DMS 273 (cell line): ENCODE measurements at regions not wholly inside any gene's neighbourhood (a gene's known extent, or its start where the extent isn't known, plus 50 kb on each side); places are given as distances from the start of the nearest gene placed in this dataset.
A peak's percentile ranks its signal among the peaks of the same experiment; 100 is the strongest.

Experiments used
- DNase-seq: peaks from one replicate; lab custom pipeline; 2025; ENCODE audit not compliant: unreplicated experiment; lab: John Stamatoyannopoulos, UW

DNA sequence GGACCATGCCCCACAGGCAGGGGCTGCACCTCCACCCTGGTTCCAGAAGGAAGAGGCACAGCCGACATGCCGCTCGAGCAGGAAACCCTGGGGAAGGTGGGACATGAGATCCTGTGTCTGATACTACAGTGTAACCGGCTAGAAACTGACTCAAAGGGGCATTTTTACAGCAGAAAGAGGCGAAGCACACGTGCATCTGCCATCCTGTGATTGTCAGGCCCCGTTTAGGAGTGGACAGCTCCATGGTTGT, 62.7 kb downstream of the SIK1 start:
- no peak for DNase-seq

DNA sequence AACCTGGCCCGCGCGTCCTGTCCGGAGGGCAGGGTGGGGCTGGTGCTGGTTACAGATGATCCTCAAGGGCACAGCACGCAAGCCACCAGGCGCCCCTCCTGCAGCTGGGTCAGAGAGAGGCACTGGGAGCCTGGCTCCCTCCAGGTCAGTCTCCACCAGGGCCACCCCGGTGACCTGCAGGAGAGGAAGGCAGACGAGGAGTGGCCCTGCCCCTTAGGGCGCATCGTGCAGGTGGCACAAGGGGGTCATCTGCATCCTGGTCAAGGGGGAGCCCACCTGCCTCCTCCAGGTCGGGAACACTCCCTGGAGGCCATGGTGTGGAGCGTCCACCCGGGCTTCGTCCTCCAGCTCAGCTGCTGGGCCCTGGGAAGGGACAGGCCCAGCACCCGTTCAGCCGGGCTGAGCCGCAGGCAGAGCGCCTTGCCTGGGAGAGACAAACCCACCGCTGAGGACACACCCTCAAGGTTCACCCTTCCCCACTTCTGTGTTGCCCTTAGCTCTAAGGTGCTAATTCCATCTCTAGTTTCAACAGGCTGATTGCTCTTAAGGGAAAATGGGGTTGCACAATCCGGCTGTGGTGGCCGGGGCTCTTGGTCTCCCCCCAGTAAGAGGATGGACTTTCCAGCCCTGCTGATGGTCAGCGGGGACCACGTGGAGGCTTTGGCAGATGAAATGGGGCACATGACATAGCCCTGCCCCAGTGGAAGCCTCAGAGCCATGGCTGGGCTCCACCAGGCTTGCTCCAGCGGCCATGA, 63.2 kb downstream of the SIK1 start:
- DNase-seq, result no peak

DNA sequence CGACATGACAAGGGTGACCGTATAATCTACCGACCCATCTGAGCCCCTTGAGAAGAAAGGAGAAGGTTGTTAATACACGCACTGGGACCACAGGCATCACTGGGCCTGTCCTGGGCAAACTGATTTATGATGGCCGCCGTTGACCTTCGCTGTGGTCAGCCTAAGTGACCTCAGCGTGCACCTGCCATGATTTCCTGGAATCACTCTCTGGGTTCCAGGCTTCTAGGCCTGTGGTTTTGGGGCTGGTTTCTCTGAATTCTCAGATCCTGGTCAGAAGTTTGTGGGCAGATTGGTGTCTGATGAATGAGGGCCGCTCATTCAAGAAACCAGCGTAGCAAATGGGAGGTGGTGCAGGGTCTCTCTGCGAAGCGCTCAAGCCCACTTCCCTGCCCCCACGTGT, 64.0 kb downstream of the SIK1 start:
- no peak for DNase-seq

DNA sequence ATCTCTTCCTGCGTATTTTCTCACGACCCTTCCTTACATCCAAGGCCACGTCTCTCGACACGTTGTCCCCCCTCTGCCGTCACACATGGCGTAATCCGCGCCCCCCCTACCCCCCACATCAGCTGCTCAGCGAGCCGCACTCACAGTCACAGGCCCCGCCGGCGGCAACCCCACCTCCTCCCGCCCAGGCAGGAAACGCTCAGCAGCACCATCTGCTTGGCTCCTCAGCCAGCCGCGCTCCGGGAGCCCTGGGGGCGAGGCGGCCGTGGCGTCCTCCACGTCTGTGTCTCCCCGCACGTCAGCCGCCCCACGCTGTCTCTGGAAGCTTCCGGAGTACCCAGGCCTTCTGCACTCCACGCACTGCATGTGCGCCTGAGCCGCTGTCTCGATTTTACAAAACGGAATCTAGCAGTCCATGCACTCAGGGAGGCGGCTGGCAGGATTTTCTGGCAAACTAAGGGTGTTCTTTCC, 64.6 kb downstream of the SIK1 start:
- peak; percentile 89 for DNase-seq

DNA sequence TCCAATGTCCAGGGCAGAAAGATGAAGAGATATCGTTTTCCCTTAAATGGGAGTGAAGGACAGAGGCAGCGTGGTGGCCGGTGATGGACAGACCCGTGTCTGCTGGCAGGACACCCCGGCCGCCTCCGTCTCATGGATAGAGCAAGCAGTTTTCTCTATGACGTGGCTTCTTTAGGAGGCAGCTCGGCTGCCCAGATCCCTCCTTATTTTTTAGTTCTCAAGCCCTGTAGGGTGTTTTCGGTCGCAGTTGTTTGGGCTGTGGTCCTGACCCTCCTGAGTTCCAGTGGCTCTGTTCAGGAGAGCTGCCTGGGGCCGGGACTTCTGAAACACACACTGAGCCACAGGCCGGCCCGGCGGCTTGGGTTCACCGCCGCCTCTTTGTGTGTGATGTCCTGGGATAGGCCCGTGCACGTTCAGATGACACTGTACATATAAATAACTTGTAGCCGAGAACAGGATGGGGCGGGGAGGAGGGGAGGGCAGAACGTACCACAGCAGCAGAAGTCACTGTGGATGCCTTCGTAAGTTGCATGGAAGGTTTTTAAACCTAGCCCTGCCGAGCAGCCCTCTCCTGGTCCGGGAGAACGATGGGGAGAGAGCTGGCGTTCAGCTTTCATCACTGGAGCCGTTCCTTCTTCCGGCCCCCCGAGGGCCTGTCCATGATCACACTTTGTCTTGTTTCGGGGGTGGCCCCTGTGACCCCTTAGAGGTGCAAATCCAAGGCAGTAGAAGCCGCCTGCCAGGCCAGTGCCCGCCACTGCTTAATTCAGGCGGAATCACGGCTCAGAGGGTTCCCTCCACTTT, 65.2 kb downstream of the SIK1 start:
- DNase-seq, result peak; percentile 69

DNA sequence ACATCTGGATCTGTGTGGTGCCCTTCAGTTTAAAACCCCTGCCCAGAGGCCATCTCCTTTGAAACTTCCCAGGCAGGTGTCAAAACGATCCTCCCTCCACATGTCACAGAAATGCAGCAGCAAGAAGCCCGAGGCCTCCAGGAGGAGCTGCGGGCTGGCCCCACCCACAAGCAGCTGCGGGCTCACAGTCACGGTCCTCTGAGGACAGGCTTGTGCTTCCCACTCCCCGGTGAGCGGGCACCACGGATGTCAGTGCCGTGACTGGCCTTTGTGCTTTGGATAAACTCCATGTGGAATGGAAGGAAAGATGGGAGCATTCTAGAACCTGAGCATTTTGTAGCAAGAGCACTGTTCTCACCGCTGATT, 65.8 kb downstream of the SIK1 start:
- peak; percentile 60 for DNase-seq

DNA sequence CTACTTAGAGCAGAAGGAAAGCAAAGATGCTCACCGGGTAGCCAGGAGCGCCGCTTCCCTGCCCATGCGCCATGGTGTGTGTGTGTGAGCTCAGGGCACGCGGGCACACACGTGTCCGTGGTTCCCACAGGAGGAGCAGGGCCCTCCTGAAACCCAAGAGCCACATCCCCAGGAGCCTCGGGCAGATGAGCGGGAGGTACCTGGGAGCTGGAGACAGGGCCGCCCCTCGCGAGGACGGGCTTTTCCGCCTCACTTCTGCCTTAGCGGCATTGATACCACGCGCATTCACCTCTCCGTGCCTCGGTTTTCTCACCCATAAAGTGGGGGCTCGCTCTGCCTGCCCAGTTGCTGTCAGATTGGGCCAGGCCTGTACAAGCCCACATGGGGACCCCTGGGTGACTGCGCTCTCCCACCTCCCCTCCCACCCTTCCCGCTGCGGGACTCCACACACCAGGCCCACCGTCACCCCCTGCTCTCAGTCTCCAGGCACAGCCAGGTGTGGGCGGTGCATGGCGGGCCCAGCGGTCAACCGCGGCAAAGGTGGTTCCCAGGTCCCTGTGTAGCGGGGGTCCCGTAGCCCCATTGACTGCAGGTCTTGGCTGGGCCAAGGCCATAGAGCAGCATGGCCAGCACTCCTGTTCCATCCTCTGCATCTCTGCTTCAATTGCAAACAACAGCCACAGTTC, 66.3 kb downstream of the SIK1 start:
- no peak for DNase-seq

DNA sequence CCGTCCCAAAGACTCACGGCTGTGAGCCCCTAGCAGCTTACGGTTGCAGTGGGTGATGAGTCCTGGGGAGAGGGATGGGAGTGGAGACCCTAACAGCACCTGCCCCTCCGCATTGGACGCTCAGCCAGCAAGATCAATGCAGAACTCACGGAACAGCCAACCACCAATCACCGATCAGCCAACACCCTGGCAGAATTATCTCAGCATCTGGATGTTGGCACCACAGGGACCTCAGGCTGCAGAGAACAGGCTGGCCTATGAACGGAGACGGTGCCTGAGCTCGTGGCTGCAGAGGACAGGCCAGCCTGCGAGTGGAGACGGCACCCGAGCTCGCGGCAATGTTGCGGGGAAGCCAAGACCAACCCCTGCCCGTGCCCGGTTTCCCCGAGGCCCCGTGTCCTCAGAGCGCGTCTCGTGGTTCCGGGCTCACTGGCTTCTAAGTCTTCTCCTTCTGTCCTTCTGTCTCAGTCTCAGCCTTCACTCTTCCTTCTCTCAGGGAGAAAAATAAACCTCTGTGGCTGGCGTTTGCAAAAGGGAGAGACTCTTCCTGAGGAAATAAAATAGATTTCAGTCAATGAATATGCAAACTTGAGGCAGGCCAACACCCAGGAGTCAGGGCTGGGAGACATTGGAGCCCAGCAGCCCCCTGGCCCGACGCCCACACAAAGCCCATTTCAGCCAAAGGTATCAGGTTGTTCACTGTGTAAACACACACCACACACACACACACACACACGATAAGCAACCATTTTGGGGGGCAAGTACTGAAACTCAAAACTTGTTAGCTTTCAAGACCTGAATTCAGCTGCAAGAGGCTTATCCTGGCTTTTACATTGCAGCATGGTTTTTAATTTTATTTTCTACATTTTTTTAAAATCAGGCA, 67.8 kb downstream of the SIK1 start:
- DNase-seq, result peak; percentile 52

DNA sequence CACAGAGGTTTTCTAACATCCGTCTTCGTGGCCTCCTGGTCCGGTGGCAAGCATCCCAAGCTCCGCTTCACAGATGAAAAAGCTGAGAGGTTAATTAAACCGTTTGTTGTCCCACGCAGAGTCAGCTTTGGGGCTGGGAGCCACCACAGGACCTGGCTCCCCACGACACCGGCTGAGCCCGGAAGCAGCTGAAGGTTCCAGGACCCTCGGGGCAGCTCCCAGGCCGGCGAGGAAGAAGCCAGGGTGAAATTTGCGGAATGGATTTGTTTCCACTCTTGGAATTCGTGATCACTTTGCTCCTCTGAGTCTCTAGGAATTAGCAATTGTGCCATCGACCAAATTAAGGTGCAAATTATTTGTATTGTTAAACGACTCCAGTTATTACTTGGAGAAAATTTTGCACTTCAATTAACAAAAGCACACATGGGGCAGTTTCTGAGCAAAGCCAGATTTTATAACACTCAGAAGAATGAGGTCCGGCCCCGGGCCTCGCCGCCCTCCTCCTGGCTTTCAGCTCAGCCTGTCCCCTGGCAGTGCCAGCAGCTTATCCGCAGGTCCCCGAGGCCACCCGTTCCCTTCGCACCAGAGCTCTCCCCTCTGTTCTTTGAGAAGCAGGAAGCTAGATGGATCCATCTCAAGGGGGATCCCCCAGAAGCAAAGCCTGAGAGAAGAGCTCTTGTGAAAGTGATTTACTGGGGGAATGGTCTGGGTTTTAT, 69.1 kb downstream of the SIK1 start:
- DNase-seq, result no peak

DNA sequence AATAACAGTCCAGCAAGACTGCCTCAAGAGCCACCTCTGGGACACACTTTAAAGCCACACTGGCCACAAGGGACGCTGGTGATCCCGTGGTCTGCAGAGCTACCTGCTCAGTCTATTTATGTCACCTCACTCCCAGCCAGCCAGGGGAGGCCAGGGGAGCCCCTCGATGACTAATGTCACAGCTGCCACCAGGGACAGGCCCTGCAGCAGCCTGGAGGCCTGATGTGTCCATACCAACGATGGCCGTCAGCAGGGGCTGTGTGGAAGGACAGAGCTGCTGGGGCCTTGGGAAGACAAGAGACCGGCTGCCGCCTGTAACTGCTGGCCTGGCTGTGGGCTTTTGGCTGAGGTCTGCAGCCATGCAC, 71.0 kb downstream of the SIK1 start:
- no peak for DNase-seq

DNA sequence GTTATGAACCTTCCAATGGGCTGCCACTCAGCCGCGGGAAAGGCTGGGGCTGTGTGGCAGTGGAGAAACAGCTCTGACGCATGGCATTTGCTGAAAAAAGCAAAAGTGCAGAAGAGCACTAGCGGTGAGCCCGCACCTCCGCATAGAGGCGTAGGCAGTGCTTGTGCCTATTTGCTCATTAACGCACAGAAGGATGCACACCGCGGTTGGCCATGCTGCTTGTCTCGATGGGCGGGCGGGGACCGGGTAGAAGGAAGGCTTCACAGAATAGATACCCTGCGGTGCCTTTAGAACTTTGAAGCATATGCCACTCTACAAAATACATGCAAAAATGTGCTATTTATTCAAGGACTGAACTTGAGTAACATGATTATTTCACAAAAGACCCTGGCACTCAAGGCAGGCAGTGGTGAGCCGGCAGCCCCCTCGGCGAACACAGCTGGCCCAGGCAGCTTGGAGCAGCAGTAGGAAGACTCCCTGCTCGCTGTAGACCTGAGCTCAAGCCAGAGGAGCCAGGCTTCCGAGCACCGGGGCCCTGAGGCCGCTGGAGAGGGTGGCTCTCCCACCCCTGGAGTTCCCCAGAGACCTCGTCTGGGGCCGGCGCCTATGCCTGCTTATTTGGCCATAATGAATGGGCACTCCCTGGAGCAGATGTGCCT, 71.5 kb downstream of the SIK1 start:
- DNase-seq, result peak; percentile 61

DNA sequence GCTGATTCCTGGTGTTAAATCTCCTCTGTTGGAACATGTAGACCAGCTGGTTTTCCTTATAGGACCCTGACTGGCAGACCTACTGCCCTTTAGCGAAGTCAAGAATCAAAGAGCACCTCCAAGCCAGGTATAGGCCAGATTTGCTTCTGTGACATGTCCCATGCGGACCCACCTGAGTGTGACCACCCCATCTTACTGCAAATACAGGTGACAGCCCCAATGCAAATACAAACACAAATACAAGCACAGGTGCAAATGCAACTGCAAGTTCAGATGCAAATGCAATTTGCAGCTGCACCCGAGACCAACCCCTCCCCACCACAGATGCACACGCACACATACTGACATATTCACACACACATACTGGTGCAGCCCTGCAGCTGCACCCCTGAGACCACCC, 72.3 kb downstream of the SIK1 start:
- DNase-seq, result no peak

DNA sequence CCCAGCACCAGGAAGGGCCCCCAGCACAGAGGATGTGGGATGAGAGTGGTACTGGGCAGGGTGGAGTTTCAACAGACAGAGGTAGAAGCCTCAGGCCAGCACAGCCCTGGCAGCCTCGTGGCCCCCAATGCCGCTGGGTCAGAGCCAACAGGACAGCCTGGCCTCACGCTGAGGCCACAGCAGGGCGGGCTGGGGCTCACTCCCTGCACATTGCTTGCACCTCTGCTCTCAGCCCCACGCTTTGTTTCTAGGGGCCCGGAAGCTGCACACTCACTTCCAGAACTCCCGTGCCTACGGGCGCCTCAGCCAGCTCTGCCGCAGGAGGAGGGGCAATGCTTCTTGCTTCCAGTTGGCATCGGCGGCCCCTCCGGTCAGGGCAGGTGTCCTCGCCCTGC, 72.9 kb downstream of the SIK1 start:
- DNase-seq, result no peak

DNA sequence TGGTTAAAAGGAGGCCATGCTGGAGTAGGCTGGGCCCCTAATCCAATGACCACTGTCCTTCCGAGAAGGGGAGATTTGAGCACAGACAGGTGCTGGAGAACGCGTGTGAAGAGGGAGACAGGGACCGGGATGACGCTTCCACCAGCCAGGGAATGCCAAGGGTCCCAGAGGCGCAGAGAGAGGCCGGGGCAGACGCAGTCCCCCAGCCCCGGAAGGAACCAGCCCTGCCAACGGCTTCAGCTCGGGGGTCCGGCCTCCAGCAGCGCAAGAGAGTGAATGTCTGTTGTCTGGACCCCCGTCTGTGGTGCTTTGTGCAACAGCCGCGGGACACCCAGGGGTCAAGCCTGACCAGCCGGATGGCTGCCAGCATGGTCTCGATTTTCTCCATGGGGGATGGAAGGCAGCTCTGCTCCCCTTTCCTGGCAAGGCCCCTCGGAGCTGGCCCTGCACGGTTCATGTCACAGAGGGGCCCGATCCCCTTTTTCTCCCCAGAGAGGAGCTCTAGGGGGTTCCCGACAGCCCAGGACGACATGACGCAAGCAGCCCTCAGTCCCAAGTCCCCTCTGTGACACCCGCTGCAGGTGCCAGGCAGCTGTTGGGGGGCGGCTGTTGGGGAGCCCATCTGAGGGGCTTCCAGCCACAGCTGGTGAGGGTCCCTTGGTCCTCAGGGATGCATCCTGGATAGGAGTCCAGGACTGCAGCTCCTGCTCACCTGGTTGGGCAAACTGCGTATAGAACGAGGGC, 73.5 kb downstream of the SIK1 start:
- no peak for DNase-seq

DNA sequence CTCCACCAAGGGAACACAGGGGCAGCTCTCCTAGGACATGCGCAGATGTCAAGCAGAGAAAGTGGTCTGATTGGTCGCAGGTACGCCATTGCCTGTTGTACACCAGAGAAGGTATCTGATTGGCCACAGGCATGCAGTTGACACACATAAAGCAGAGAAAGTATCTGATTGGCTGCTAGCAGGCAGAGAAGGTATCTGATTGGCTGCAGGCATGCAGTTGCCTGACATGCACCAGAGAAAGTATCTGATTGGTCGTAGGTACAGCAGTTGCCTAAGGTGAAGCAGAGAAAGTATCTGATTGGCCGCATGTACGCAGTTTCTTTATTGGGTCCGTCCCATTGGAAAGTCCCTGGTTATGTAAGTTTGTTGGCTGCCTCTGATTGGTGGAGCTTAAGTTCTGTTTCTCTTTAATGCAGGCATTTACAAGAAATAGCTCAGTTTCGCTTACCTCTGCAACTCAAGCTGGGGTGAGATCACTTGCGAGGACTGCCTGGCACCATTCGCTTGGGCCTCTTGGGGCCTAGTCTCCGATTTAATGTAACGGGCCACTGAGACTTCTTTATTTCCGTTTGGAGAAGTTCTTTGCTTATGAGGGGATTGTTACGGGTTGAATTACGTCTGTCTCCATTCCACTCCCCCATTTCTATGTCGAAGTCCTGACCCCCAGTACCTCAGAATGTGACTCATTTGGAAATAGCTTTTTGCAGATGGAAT, 74.2 kb downstream of the SIK1 start:
- DNase-seq, result peak; percentile 36

DNA sequence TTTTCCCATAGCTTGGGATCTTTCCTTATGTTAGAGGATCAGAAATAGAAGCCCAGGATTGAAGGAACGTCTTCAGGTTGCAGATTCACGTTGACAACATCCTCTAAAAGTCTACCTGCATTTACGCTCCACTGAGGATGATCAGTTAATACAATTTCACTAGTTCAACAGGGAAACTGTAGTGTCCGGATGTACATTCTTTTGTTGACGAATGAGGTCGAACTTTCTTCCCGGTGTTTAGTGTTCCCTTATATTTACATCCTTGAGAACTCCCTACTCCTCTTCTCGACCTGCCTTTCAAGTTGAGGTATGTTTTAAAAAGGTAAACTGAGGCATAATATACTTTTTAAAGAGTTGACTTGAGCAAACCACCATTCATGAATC, 74.8 kb downstream of the SIK1 start:
- no peak for DNase-seq

DNA sequence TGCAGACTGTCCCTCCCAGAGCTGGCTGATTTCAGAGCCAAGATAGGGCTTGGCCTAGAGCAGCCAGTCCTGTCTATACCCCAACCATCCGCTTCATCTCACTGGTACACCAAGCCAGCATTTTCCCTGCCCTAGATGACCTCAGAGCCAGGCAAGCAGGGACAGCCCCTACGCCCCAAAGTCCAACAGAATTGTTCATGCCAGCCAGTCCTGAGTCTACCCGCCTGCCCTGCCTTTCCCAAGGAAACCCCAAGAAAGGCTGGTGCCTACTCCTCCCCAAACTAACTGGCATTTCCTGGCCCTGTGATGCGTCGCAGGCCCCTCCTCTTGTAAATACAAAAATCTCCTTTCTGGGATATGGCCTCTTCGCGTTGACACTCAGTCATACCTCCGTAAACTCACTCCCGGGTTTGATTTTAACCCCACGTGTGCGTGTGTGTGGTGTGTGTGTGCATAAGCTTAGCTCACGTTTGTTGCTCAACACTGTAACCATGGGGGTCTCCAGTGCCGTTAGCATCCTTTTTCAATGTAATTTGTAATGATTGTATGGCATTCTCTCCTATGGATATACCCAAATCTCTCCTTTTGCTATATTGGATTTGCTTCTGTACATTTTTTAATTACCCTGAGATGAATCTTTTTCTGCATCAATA, 75.3 kb downstream of the SIK1 start:
- no peak for DNase-seq

DNA sequence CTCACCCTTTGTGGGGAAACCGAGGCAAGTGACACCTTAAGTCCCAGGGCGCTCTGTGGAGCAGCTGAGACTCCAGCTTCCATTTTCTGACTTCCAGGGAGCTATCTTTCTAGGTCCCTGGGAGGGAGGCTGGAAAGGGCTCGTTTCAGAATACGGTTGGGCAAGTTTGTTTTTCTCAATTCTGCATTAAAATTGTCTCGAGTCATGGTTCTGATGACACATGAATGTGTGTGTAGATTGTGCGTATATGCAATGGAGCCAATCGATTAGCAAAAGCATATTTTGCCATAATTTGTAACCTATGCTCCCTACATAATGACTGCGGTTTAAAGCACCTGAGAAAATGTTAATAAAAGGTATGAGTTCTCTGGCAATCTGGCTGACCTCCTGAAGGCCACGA, 77.3 kb downstream of the SIK1 start:
- DNase-seq, result no peak
